ENCODE measurements at regions not wholly inside any gene's neighbourhood (a gene's known extent, or its start where the extent isn't known, plus 50 kb on each side); places are given as distances from the start of the nearest gene placed in this dataset.

DNA sequence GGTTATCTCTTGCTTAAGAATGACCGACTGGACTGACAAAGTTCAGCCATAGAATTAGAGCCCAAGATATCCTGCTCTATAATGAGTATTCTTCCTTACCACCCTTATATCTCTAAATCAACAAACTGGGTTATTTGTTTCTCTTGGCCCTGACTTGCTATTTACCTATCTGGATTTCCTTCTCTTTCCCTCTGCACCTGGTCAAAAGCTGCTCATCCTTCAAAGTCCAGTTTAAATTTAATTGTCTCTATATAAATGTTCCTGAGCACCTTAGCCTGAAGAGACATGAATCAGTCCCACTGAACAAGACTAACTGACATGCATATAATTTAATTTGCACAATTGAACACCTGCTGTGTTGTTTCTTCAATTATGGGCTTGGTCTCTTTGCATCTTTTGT lies 127.1 kb upstream of the KCNJ15 start:
- H3K36me3 Mint-ChIP-seq = no peaks in the 10 kb centered on the region
- H3K4me3 Mint-ChIP-seq = no peak overlapping the region
- Histone ChIP-seq H3K27ac (ENCODE audit: low read length) (no peak overlapping the region), H3K27me3 (ENCODE audit: control insufficient read depth, insufficient read depth, low read length) (no peaks in the 10 kb centered on the region), H3K4me1 (ENCODE audit: control insufficient read depth, insufficient read depth, low read length) (no peaks in the 10 kb centered on the region), H3K36me3 (ENCODE audit: control insufficient read depth, insufficient read depth, low read length) (no peaks in the 10 kb centered on the region), H3K9me3 (ENCODE audit: control insufficient read depth, insufficient read depth, low read length) (no peaks in the 10 kb centered on the region), H3K4me3 (ENCODE audit: low read length) (no peak overlapping the region)
- no peak for ATAC-seq
- TF ChIP-seq, protein P1, sequence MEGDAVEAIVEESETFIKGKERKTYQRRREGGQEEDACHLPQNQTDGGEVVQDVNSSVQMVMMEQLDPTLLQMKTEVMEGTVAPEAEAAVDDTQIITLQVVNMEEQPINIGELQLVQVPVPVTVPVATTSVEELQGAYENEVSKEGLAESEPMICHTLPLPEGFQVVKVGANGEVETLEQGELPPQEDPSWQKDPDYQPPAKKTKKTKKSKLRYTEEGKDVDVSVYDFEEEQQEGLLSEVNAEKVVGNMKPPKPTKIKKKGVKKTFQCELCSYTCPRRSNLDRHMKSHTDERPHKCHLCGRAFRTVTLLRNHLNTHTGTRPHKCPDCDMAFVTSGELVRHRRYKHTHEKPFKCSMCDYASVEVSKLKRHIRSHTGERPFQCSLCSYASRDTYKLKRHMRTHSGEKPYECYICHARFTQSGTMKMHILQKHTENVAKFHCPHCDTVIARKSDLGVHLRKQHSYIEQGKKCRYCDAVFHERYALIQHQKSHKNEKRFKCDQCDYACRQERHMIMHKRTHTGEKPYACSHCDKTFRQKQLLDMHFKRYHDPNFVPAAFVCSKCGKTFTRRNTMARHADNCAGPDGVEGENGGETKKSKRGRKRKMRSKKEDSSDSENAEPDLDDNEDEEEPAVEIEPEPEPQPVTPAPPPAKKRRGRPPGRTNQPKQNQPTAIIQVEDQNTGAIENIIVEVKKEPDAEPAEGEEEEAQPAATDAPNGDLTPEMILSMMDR (IDR thresholded peaks at IDR 0.05) = no peak
- 71% methylated on average over 1 of the region's 1 CpG for WGBS (ENCODE audit: insufficient coverage)
- intact Hi-C loops (cut with micrococcal nuclease) = no loop called here
- no peaks in the 10 kb centered on the region for H3K9me3 Mint-ChIP-seq
- H3K4me1 Mint-ChIP-seq = no peaks in the 10 kb centered on the region
- DNase-seq = no peak
- no peak overlapping the region for H3K27ac Mint-ChIP-seq
- H3K27me3 Mint-ChIP-seq (ENCODE audit: low read depth in 2 of 2) = peaks cover 17 to 35% of the 10 kb centered on the region in 2 donors

DNA sequence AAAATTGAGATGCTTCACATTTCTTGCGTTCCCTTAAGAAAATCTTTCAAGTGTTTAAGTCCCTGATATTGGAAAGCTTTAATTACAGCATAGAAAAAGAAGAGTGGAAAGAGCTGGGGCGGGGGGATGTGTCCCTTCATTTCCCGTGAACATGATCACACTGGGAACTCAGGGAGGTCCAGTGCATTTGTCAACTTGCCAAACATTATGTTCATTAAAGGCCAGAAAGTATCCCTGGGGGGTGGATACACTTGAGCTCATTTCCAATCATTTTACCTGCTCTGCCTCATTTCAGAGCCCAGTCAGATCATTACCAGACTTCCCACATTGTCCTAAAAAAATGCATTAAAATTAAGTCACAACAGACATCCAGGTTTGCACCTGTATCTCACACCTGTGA lies 123.6 kb upstream of the KCNJ15 start:
- Histone ChIP-seq H3K9me3 (ENCODE audit: control insufficient read depth, insufficient read depth, low read length) (no peaks in the 10 kb centered on the region), H3K27me3 (ENCODE audit: control insufficient read depth, insufficient read depth, low read length) (no peaks in the 10 kb centered on the region), H3K4me3 (ENCODE audit: low read length) (no peak overlapping the region), H3K27ac (ENCODE audit: low read length) (no peak overlapping the region), H3K4me1 (ENCODE audit: control insufficient read depth, insufficient read depth, low read length) (no peaks in the 10 kb centered on the region), H3K36me3 (ENCODE audit: control insufficient read depth, insufficient read depth, low read length) (no peaks in the 10 kb centered on the region)
- Mint-ChIP-seq H3K36me3 (no peaks in the 10 kb centered on the region), H3K27ac (no peak overlapping the region), H3K4me3 (no peak overlapping the region), H3K4me1 (no peaks in the 10 kb centered on the region), H3K9me3 (no peaks in the 10 kb centered on the region), H3K27me3 (ENCODE audit: low read depth in 2 of 2) (peaks cover 11 to 17% of the 10 kb centered on the region in 2 donors)
- 91% methylated on average over 3 of the region's 3 CpGs for WGBS (ENCODE audit: insufficient coverage)
- no peak for DNase-seq
- ATAC-seq = no peak
- intact Hi-C loops (cut with micrococcal nuclease) = no loop called here
- TF ChIP-seq, protein P1 (IDR thresholded peaks at IDR 0.05) = no peak

DNA sequence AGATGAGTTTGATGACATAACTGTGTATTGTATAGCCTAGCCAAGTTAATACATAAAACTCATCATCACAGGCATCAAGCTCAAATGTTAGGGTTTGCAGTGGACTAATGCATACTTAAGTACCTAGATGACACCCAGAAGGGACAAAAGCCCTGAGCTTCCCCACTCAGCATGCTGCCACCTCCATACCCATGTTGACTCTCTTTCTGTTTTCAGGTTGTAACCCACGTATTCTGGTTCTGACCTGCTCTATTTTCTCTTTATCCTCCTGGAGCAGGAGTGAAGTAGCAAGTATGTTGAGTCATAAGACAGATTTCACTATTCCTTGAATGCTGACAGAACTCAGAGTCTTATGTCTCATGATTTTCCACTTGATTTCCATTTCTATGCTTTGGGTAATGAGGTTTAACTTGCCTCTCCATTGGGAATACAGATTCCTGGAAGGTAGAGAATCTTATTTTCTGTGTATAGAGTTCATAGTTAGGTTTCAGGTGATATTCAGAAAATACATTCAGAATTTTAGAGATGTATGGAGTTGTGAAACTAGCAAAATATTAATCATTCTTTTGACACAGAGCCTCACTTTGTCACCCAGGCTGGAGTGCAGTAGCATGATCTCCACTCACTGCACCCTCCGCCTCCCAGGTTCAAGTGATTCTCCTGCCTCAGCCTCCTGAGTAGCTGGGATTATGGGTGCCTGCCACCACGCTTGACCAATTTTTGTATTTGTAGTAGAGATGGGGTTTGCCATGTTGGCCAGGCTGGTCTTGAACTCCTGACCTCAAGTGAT lies 122.5 kb upstream of the KCNJ15 start:
- H3K36me3 Mint-ChIP-seq = no peaks in the 10 kb centered on the region
- WGBS (ENCODE audit: insufficient coverage) = 93% methylated on average over 2 of the region's 3 CpGs
- peaks cover 11 to 12% of the 10 kb centered on the region in 2 donors for H3K27me3 Mint-ChIP-seq (ENCODE audit: low read depth in 2 of 2)
- ATAC-seq = no peak
- intact Hi-C loops (cut with micrococcal nuclease) = no loop called here
- TF ChIP-seq, protein P1 (IDR thresholded peaks at IDR 0.05) = no peak
- Histone ChIP-seq H3K27ac (ENCODE audit: low read length) (no peak overlapping the region), H3K27me3 (ENCODE audit: control insufficient read depth, insufficient read depth, low read length) (no peaks in the 10 kb centered on the region), H3K4me1 (ENCODE audit: control insufficient read depth, insufficient read depth, low read length) (no peaks in the 10 kb centered on the region), H3K9me3 (ENCODE audit: control insufficient read depth, insufficient read depth, low read length) (no peaks in the 10 kb centered on the region), H3K36me3 (ENCODE audit: control insufficient read depth, insufficient read depth, low read length) (no peaks in the 10 kb centered on the region), H3K4me3 (ENCODE audit: low read length) (no peak overlapping the region)
- no peak overlapping the region for H3K27ac Mint-ChIP-seq
- H3K4me3 Mint-ChIP-seq = no peak overlapping the region
- H3K4me1 Mint-ChIP-seq = no peaks in the 10 kb centered on the region
- DNase-seq = no peak
- no peaks in the 10 kb centered on the region for H3K9me3 Mint-ChIP-seq

DNA sequence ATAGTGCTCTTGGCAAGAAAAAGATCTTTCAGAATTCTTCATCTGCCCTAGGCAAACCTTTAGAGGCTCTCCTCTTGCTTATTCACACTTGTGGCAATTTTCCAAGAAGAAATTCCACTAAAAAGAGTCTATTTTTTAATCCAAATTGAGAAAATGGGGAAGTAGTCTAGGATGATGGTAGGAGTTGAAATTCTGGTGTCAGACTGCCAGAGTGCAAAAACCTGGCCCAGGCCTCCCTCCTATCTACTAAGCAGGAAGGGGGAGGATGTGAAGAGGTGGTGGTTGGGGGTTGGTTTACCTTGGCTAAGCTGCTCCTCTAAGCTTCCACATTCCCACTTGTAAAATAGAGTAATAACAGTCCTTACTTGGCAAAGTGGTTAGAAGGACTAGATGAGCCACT lies 120.6 kb upstream of the KCNJ15 start:
- H3K9me3 ChIP-seq (ENCODE audit: control insufficient read depth, insufficient read depth, low read length) = no peaks in the 10 kb centered on the region
- H3K4me1 Mint-ChIP-seq = no peaks in the 10 kb centered on the region
- H3K27me3 Mint-ChIP-seq (ENCODE audit: low read depth in 2 of 2) = peaks cover 4 to 9% of the 10 kb centered on the region in 2 donors
- ATAC-seq (no peak), DNase-seq (no peak)
- H3K27ac ChIP-seq (ENCODE audit: low read length) = no peak overlapping the region
- no peaks in the 10 kb centered on the region for H3K27me3 ChIP-seq (ENCODE audit: control insufficient read depth, insufficient read depth, low read length)
- H3K36me3 Mint-ChIP-seq = no peaks in the 10 kb centered on the region
- intact Hi-C loops (cut with micrococcal nuclease) = no loop called here
- H3K27ac Mint-ChIP-seq = no peak overlapping the region
- no peaks in the 10 kb centered on the region for H3K4me1 ChIP-seq (ENCODE audit: control insufficient read depth, insufficient read depth, low read length)
- no peaks in the 10 kb centered on the region for H3K9me3 Mint-ChIP-seq
- no peaks in the 10 kb centered on the region for H3K36me3 ChIP-seq (ENCODE audit: control insufficient read depth, insufficient read depth, low read length)
- no peak overlapping the region for H3K4me3 ChIP-seq (ENCODE audit: low read length)
- no peak overlapping the region for H3K4me3 Mint-ChIP-seq
- TF ChIP-seq, protein P1 (IDR thresholded peaks at IDR 0.05) = no peak

Measured in natural killer cell (primary cell).